ENCODE measurements at regions not wholly inside any gene's neighbourhood (a gene's known extent, or its start where the extent isn't known, plus 50 kb on each side); places are given as distances from the start of the nearest gene placed in this dataset.

GRCh38 chr4:36771411-36772153, 473.0 kb upstream of the NWD2 start:
- TF ChIP-seq CTCF (IDR thresholded peaks at IDR 0.05) (no peak), POLR2A (IDR thresholded peaks at IDR 0.05) (no peak)
